ENCODE measurements at regions not wholly inside any gene's neighbourhood (a gene's known extent, or its start where the extent isn't known, plus 50 kb on each side); places are given as distances from the start of the nearest gene placed in this dataset.

GRCh38 chr18:51575171-51575570 is 377.7 kb upstream of the MEX3C start:
- H3K4me3 ChIP-seq, result no peak overlapping the region
- no peak for DNase-seq
- intact Hi-C loops (cut with DNase I), result no loop called here
- H3K27ac ChIP-seq, result no peak overlapping the region
- no peaks in the 10 kb centered on the region for H3K27me3 ChIP-seq
- H3K36me3 ChIP-seq, result no peaks in the 10 kb centered on the region
- H3K4me1 ChIP-seq (ENCODE audit: insufficient read depth), result no peaks in the 10 kb centered on the region
- WGBS, 3 donors, result 86 to 97% (median 92%) methylated on average over 2 of the region's 2 CpGs
- no peaks in the 10 kb centered on the region for H3K9me3 ChIP-seq
- TF ChIP-seq, protein P1, sequence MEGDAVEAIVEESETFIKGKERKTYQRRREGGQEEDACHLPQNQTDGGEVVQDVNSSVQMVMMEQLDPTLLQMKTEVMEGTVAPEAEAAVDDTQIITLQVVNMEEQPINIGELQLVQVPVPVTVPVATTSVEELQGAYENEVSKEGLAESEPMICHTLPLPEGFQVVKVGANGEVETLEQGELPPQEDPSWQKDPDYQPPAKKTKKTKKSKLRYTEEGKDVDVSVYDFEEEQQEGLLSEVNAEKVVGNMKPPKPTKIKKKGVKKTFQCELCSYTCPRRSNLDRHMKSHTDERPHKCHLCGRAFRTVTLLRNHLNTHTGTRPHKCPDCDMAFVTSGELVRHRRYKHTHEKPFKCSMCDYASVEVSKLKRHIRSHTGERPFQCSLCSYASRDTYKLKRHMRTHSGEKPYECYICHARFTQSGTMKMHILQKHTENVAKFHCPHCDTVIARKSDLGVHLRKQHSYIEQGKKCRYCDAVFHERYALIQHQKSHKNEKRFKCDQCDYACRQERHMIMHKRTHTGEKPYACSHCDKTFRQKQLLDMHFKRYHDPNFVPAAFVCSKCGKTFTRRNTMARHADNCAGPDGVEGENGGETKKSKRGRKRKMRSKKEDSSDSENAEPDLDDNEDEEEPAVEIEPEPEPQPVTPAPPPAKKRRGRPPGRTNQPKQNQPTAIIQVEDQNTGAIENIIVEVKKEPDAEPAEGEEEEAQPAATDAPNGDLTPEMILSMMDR (IDR thresholded peaks at IDR 0.05), result no peak
- TF ChIP-seq EP300 (IDR thresholded peaks at IDR 0.05) (no peak), POLR2A (IDR thresholded peaks at IDR 0.05) (no peak)

DNA sequence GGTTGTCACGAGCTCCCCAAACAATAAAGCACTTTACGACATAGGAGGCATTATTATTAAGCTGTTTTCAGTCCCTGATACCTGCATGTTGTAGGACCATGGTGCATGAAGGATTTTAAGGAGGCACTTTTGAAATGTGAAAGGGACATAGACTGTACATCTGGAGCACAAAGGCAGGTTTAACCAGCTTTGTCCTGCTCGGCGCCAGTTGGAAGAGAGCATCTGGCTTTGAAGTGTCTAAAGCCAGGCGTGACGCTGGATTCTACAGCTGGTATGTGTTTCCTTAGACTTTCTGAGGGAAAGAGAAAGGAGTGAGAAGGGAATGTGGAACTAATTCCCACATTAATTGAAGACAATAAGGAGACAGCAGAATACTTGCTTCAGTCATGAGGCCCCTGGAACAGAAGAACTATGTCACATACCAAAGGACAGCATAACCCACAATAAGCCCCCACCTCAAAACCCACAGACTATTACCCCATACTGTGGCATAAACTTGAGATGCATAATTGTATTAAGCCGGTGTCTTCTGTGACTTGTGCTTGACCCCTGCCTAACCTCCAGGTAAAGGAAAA is 381.0 kb upstream of the MEX3C start:
- no peaks in the 10 kb centered on the region for H3K9me3 ChIP-seq
- no peaks in the 10 kb centered on the region for H3K36me3 ChIP-seq
- H3K4me1 ChIP-seq (ENCODE audit: insufficient read depth), result no peaks in the 10 kb centered on the region
- TF ChIP-seq, protein P1 (IDR thresholded peaks at IDR 0.05), result no peak
- no peak for TF ChIP-seq POLR2A (IDR thresholded peaks at IDR 0.05)
- no peak for TF ChIP-seq EP300 (IDR thresholded peaks at IDR 0.05)
- 85 to 86% (median 86%) methylated on average over 7 of the region's 7 CpGs for WGBS, 3 donors
- no peak overlapping the region for H3K4me3 ChIP-seq
- H3K27ac ChIP-seq, result no peak overlapping the region
- intact Hi-C loops (cut with DNase I), result no loop called here
- no peaks in the 10 kb centered on the region for H3K27me3 ChIP-seq
- no peak for DNase-seq

DNA sequence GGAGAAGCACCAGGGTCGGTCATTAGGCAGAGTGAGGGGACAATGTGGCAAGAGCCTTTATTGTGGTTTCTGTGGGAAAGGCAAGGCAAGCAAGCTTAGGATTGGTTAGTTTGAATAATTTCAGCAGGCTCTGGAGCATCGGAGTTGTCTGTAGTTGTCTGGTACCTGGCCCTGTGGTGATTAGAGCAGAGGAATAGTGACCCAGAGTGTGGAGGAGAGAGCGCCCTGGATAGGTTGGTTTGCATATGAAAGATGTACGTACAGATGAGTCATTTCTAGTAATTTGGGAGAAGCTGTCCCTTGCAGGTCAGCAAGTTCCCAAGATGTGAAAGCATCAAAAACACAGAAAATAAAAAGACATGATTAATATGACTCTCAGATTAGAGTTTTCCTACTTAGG is 383.1 kb upstream of the MEX3C start:
- TF ChIP-seq, protein P1 (IDR thresholded peaks at IDR 0.05), result no peak
- TF ChIP-seq POLR2A (IDR thresholded peaks at IDR 0.05), result no peak
- WGBS, 3 donors, result 82 to 90% (median 87%) methylated on average over 4 of the region's 4 CpGs
- intact Hi-C loops (cut with DNase I), result no loop called here
- H3K36me3 ChIP-seq, result no peaks in the 10 kb centered on the region
- H3K4me3 ChIP-seq, result no peak overlapping the region
- H3K27me3 ChIP-seq, result no peaks in the 10 kb centered on the region
- no peak overlapping the region for H3K27ac ChIP-seq
- H3K9me3 ChIP-seq, result no peaks in the 10 kb centered on the region
- H3K4me1 ChIP-seq (ENCODE audit: insufficient read depth), result no peaks in the 10 kb centered on the region
- no peak for DNase-seq

DNA sequence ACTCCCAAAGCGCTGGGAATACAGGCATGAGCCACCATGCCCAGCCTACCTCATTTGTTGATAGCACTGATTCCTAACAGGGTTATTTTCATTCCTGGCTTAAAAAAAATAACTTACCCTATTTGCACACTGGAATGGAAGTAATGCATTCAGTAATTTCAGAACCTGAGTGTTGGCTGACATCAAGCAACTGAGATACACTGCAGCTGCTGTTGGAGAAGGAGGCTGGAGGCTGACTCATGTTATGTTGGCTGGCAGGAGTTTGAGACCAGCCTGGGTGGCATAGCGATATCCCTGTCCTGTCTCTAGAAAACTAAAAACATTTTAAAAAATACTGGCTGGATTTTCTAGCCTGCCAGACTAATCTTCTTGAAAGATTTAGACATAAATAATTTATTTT is 385.1 kb upstream of the MEX3C start:
- no peak overlapping the region for H3K4me3 ChIP-seq
- no peaks in the 10 kb centered on the region for H3K27me3 ChIP-seq
- TF ChIP-seq POLR2A (IDR thresholded peaks at IDR 0.05) (no peak), EP300 (IDR thresholded peaks at IDR 0.05) (no peak)
- TF ChIP-seq, protein P1 (IDR thresholded peaks at IDR 0.05), result no peak
- no peak for DNase-seq
- 62 to 70% (median 69%) methylated on average over 2 of the region's 2 CpGs for WGBS, 3 donors
- intact Hi-C loops (cut with DNase I), result no loop called here
- no peak overlapping the region for H3K27ac ChIP-seq
- no peaks in the 10 kb centered on the region for H3K36me3 ChIP-seq
- no peaks in the 10 kb centered on the region for H3K4me1 ChIP-seq (ENCODE audit: insufficient read depth)
- no peaks in the 10 kb centered on the region for H3K9me3 ChIP-seq

Measured in ovary (tissue), 7 donors.